Stimulated activated CD4-positive, alpha-beta T cell treated with anti-CD3 and anti-CD28 coated beads, Interleukin-1b, Interleukin-23, amount 100 ng/mL, for 1 hour (primary cell): ENCODE measurements at regions not wholly inside any gene's neighbourhood (a gene's known extent, or its start where the extent isn't known, plus 50 kb on each side); places are given as distances from the start of the nearest gene placed in this dataset.
"Not testable (repeated sequence)": the region's sequence is repeated elsewhere in the genome, so short reads cannot be mapped to it uniquely, and the experiment has no call there.

Experiments
- DNase-seq, 2 donors: peaks; one replicate each; pipeline ENCODE4 v3.0.0-alpha.2; 2020; ENCODE audit warnings: low read depth in 2 of 2

DNA sequence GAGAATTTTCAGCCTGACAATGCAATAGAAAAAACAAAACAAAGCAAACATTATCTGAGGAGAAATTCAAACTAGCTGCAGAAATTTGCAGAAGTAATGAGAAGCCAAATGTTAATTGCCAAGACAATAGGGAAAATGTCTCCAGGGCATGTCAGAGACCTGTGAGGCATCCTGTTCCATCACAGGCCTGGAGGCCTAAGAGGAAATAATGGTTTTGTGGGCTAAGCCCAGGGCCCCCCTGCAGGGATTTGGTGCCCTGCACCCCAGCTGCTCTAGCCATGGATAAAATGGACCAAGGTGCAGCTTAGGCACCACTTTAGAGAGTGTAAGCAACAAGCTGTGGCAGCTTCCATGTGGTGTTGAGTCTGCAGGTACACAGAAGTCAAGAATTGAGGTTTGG lies 401.2 kb upstream of the NECTIN3 start:
- DNase-seq: no peak

DNA sequence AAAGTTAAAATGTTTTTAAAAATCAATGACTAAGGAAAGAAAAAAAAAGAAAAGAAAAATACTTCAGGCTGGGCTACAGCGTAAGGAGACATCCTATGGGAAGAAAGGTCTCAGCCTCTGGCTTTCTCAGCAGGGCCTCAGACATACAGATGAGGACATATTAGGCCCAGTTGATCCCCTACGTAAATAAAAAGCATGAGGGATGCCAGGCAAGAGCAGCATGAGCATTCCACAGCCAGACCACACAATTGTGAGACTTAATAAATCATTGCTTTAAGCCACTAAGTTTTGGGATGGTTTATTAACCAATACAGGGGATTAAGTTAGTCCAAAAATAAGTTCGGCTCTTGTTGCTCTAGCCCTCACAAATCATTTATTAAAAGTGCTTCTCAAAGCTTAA lies 394.1 kb upstream of the NECTIN3 start:
- no peak for DNase-seq

DNA sequence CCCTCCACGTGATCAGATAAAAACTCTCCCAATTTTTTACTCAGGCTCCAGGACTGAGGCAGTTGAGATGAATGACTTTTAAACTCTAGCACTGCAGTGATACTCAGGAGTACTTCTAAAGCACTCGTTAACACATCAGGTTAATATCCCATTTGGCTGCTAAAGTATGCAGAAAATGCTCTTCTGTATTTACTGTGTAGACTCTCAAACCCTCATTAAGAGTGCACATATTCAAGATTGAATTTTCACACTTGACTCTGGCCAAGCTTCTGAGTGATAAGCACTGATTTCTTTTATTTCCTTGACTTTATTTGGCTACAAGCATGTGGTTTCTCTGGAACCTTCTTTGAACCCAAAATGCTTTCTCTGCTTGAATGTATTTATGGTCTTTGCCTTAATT lies 392.3 kb upstream of the NECTIN3 start:
- no peak for DNase-seq

DNA sequence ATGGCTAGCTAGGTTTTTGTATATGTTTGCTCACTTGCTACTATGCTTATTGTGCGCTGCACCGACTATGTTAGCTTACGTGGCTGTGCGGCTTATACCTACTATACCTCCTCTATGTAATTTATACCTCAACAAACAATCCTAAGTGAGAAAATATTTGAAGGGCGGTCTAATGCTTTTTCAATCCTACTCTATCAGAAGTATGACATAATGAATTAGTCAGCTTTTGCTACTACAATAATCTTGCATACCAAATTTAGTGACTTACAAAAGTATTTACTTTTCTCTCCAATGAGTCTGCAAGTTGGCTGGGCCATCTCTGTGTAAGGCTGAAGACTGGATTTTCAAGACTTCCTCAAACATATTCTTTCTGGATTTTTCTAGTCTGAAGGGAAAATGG lies 391.2 kb upstream of the NECTIN3 start:
- DNase-seq: no peak

DNA sequence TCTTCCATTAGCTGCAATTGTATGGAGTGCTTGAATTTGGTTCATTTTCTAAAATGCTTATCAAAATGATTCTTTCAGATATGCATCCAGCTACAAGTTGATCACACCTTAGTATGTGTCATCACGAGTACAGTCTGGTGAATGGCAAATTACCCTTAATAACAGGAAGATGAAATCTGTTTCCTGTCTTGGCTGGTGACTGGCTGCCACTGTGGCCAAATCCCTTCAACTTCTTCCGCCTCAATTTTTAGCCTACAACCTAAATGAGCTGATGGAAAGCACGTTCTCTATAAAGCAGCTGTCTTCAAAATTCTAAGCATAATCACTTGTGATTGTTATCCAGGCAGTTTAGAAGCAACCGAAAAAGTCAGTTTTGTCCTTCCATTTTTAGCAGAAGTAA lies 387.1 kb upstream of the NECTIN3 start:
- DNase-seq: no peak

DNA sequence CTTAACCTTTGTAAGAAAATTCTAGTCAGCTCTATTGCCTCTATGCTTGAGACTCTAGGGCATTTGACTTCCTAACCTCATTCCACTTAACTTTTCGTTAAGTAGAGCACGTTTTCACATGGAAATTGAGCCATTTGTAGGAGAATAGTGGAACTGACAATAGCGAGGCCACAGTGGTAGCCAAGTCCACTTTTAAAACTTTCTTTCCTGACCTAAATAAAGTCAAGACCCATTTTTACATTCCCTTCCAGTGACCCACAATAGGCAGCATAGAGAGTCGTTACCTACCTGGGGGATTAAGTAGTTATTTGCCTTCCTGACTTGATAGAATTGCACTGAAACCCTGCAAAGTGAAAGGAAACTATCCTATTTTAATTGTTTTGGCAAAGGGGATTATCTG lies 386.0 kb upstream of the NECTIN3 start:
- no peak for DNase-seq

DNA sequence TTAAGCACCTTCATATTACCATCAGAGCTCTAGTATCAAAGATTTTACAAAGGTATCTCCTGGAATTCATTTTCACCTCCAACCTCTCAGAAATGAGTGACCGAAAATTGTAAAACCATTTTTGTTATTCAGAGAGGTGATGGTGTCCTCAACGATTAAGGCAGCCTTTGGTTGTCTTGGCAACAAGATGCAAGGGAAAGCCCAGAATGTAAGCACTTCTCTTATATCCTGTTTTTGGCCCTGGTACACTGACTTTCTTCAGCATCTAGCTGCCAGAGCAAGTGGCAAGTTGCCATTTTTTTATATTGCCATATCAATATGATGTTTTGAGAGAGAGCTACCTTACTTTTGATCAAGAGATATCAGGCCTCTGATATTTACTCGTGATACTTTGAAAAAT lies 384.9 kb upstream of the NECTIN3 start:
- no peak for DNase-seq

DNA sequence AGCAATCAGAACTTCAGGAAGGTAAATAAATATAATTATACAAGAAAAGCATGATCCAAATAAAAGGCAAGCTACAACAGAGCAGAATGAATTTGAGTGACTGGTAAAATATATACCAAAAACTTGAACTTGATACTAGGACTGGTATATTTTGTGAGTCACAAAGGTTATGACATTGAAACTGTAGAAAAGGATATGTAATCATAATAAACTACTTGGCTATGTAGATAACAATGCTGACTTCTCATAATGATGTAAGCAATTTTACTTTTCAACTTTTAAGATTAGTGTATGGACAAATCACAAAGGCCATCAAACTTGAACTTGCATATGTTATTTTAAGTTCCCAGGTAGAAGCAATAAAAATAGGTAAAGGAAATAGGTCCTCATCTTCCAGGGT lies 384.5 kb upstream of the NECTIN3 start:
- no peak for DNase-seq

DNA sequence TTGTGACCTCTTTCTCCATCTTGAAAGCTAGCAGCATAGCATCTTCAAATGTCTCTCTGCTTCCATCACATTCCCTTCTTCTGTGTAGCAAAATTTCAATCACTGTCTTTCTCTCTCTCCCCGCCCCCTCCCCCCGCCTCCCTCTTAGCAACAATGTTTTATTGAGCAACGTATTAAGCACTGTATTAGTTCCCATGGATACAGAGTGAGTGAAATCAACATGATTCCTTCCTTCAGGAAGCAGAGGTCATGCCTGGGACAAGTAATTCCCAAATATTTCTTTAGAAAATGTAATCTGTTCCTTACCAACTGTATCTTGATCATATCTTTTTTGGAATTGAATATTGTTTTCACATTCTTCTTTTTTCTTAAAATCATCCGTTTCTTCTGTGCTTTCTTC lies 373.7 kb upstream of the NECTIN3 start:
- DNase-seq: no peak

DNA sequence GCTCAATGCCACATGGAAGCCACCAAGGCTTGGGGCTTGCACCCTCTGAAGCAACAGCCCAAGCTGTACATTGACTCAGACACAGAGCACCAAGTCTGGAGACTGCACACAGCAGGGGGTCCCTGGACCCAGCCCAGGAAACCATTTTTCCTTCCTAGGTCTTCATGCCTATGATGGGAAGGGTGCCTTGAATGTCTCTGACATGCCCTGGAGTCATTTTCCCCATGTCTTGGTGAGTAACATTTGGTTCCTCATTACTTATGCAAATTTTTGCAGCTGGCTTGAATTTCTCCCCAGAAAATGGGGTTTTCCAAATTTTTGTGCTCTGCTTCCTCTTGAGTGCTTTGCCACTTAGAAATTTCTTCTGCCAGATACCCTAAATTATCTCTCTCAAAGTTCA lies 367.3 kb upstream of the NECTIN3 start:
- DNase-seq: not testable (repeated sequence)

DNA sequence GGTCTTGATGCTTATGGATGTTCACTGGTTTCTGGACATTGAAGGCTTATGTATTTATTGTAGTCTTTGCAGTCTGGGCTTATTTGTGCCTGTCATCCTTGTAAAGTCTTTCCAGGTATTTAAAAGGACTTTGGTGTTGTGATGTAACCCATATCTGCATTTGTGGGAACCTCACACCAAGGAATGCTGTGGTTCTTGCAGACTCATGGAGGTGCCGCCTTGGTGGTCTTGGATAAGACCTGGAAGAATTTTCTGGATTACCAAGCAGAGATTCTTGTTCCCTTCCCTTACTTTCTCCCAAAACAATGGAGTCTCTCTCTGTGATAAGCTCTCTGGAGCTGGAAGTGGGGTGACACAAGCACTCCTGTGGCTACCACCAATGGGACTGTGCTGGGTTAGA lies 363.5 kb upstream of the NECTIN3 start:
- DNase-seq: no peak

DNA sequence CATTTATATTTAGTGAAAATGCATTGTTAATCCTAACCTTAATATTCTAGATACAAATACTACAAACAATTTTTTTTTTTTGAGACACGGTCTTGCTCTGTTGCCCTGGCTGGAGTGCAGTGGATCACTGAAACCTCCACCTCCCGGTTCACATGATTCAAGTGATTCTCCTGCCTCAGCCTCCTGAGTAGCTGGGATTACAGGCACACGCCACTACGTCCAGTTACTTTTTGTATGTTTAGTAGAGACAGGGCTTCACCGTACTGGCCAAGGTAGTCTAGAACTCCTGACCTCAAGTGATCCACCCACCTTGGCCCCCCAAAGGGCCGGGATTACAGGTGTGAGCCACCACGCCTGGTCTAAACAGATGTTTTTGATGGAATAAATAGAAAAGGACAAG lies 361.5 kb upstream of the NECTIN3 start:
- no peak for DNase-seq

DNA sequence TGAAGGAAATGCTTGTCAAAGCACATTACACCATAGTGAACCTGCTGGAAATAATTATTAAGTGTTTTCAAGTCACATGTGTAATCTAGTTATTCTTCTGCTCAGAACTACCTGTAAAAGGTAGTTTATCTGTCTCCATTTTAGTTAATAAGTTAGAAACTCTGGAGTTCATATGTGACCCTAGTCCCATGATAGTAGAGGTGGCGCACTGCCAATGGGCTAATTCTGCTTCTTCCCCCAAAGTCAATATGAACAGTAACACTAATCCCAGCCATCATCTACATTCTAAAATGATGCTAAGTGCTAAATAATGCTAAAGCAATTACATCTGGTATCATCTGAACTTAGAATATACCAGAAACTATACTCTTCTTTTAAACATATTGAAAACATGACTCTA lies 361.0 kb upstream of the NECTIN3 start:
- DNase-seq: no peak

DNA sequence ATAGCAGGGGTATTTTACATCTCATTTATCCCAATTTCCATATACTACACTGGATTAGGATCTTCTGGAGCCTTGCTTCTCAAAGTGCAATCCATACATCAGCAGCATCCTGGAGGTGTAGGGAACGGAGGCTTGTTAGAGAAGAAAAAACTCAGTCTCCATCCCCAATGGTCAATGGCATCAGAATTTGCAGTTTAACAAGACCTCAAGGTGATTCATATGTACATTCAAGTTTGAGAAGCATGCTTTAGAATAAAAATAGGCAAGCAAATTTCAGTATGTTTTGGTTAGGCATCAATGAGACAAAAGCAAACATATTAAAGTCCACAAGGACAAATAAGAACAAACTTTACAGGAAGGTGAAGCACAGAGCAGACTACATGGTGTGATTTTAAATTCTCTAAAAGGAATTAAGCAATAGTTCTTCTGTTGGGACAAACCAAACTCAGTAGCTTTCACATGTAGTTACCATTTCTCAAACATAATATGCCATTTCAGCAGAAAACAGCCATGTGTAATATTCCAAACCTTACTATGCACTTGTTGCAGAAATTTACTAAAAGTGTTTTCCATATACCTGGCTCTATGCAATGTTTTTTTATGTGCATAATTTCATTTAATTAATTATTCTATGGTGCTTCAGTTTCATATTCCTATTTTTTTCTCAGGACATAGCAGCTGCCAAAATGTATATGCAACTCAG lies 360.3 kb upstream of the NECTIN3 start:
- no peak for DNase-seq

DNA sequence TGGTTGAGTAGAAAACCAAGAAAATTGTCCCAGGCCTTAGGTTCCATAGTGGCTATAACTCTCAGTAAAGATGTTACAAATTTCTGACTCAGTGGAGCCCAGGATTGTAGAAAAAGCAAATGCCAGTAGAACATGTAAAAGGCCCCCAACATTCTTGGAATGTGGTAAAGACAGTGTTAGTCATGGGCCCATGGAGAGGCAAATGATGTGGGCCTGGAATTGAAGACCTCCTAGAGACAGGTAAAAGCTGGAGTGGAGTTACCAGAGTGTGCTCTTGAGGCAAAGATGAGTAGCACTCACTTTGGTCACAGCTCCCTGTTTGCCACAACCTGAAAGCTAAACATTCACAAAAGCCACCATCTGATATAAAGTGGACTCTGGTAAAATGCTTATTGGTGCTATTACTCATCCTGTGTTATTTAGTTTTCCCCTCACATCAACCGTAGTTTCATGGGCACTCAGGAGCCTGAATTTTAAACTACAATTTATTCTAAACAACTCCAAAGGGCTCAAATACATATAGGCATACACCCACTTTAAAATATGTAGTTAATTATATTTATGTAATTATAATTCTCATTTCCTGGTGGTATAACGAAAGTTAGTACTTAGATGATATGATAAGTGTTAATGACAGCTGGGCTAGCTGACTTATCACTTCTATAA lies 359.6 kb upstream of the NECTIN3 start:
- no peak for DNase-seq

DNA sequence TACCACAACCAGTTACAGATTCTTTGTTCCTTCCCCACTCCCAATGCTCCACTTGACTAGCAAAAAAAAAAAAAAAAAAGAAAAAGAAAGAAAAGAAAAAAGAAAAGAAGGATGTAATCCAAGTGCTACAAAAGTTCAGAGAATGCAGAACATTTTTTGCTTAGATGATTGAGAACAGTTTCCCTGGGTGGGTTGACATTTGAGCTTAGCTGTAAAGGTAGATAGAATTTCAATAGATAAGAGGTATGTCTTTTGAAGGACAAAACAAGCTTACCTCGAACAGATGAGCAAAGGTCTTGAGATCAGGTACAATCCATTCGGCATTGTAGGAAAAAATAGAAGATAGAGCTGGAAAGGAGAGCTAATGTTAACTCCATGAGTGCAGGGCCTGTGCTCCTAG lies 344.6 kb upstream of the NECTIN3 start:
- DNase-seq: no peak

DNA sequence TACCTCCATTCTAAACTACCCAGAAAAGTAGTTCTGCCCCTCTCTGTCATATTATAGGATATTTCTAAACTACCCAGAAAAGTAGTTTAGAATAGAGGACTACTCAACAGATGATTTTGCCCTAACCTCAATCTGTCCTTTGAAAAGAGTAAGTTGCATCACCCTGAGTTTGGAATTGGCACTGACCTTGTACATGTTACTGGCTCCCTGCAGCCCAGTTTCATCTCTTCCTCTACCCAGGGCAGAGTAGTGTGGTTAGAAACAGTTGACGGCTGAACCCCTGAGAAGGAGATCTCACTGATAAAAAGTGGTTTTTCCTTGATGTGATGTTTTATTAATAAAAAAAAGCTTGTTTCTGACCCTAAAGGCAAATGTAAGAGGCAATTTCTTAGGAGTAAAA lies 340.5 kb upstream of the NECTIN3 start:
- no peak for DNase-seq

DNA sequence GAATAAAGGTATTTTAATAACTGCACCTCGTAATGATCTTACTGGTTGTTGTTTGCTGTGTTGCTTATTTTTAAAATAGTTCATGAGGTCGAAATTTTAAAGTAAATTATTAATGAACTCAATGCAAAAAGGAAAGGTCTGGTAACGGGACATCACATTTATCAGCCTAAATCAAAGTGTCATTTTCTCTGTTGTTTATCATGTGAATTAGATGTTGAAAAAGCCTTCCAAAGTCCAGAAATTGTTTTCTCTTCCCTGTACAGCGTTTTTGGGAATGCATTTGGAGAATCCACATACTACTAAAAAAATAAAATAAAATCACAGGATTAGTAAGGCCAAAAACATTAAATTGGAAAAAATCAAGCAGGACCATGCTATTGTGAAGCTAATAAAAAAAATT lies 339.2 kb upstream of the NECTIN3 start:
- DNase-seq: no peak

DNA sequence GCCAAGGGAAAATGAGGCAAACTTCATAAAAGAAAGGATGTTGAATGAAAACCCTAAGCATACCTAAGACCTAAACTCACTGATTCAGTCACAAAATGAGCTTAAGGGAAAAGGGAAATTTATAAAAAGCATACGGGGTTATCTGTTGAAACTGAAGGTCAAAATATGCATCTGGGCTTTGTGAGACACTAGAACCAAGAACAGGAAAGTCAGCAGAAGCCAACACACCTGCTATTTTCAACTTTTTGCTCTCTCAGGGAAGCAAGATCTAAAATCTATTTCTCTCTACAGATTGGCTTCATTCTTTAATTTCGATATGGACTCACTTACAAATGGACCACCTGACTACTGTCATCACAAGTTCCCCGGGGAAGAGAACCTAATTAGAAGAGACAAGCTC lies 338.6 kb upstream of the NECTIN3 start:
- DNase-seq: no peak

DNA sequence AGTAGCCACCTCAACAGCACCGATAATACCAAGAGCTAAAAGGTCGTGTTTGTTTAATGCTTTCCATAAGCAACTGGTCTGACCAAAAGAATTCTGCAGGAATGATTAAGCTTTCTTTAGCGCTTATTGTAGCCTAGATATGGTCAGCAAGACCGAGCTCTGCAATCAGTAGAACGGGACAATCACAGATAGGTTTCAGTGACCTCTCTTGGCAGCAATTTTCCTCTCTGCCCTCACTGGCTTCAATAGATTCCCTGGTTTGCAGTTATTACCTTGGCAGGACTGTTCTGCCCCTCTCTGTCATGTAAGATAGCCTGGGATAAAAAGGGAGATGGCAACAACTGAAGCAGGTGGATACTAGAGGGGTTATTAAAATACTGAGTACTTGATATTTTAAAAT lies 337.1 kb upstream of the NECTIN3 start:
- DNase-seq: no peak

DNA sequence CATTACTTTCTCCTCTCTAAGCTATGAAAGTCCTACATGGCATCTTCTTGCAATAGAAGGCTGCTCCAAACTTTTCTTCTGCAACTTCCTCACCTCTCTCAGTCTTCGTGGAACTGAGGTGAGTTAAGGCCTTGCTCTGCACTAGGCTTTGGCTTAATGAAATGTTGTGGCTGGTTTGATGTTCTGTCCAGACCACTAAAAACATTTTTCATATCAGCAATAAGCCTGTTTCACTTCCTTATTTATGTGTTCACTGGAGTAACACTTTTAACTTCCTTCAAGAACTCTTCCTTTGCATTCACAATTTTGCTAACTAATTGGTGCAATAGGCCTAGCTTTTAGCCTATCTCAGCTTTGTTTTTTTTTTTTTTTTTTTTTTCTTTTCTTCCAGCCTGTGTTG lies 335.3 kb upstream of the NECTIN3 start:
- no peak for DNase-seq

DNA sequence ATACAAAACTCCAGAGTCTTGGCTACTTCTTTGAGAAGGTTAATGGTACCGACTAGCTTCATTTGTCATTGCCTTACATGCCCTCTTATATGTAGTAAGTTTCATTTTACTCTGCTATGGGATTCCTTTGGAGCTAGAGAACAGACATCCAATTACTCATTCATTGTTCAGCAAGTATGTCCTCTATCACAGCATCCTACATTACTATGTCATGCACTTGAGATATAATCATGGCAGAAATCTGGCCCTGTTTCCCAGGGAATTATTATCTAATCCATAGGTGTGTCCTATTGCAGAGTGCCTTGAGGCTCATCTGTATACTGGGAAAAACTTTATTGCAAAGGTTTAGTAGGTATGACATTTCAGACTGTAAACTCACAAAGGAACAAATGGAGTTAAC lies 333.1 kb upstream of the NECTIN3 start:
- DNase-seq: no peak

DNA sequence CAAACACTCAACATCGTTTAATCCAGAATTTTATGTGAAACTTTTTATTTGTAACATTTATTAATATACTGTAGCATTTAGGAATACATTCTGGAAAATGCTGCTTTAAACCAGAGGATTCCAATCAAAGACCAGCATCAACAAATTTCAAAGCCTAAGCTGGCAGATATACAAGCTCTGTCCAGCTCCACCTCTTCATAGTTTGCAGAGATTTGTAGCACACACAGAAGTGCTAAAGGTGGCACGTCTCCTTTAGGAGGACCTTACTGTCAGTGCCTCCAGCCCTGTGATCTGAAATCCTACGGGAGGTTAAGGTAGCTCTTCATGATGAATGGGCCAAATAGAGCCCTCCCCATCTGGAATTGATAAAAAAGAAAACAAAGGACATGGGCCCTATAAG lies 329.7 kb upstream of the NECTIN3 start:
- no peak for DNase-seq

DNA sequence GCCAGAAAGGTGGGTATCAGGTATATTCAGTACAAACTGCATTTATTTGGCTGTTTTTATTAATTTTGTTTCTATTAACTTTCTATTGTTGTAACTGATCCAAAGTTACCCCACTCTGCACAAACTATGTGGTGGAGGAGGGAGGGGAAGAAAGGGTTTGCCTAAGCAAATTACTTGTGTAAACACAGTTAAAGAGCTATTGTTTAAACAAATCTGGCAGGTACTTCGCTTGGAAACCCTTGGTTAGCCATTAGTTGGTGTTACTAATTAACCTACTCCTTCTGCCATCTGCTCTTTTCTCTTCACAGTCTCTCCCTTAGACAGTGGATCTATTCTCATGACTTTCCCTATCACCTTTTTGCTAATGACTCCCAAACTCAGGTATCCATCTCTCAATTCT lies 328.4 kb upstream of the NECTIN3 start:
- DNase-seq: no peak
